Uterus (tissue), 3 donors: ENCODE measurements at regions not wholly inside any gene's neighbourhood (a gene's known extent, or its start where the extent isn't known, plus 50 kb on each side); places are given as distances from the start of the nearest gene placed in this dataset.

Experiments
- DNase-seq, 2 donors: peaks; one replicate each; pipeline ENCODE4 v3.0.0-alpha.2; 2019 to 2020
- H3K27ac ChIP-seq, 2 donors: fragments of 200-600 bp; sonication (generic); 1 replicate in 1 of 2; 2 replicates in 1 of 2; pipeline ENCODE4 v1.5.1; 2016 to 2018
- H3K27me3 ChIP-seq, 2 donors: fragments of 200-600 bp; sonication (generic); one replicate each; pipeline ENCODE4 v1.5.1; 2018 to 2019; ENCODE audit warnings: control low read depth in 1 of 2
- H3K36me3 ChIP-seq, 2 donors: fragments of 200-600 bp; sonication (generic); one replicate each; pipeline ENCODE4 v1.5.1; 2019; ENCODE audit warnings: control low read depth in 1 of 2
- H3K4me1 ChIP-seq, 2 donors: fragments of 200-600 bp; sonication (generic); one replicate each; pipeline ENCODE4 v1.5.1; 2018 to 2019; ENCODE audit warnings: control low read depth in 1 of 2
- H3K4me3 ChIP-seq, 2 donors: fragments of 200-600 bp; sonication (generic); 1 replicate in 1 of 2; 2 replicates in 1 of 2; pipeline ENCODE4 v1.5.1; 2018 to 2019; ENCODE audit warnings: mild to moderate bottlenecking in 1 of 2
- H3K9me3 ChIP-seq, 2 donors: fragments of 200-600 bp; sonication (generic); one replicate each; pipeline ENCODE4 v1.5.1; 2019; ENCODE audit warnings: control low read depth in 1 of 2
- POLR2A ChIP-seq, 2 donors: fragments of 450-650 bp; IDR thresholded peaks; one replicate each; pipeline ENCODE4 v1.6.1; 2016; ENCODE audit warnings: antibody characterized with exemption in 2 of 2, mild to moderate bottlenecking in 1 of 2, moderate library complexity in 1 of 2
- intact Hi-C: fragments of 100-400 bp; cut with DNase I; formaldehyde crosslinking; loops from one replicate; pipeline ENCODE4 v1.15.1; 2023; ENCODE audit warnings: low total_unique reads
- TF ChIP-seq, protein P1 (sequence below), 4 experiments: fragments of 200-600 bp in 2 of 4; fragments of 450-650 bp in 2 of 4; sonication (generic) in 2 of 4; IDR thresholded peaks; one replicate each; pipeline ENCODE4 v1.5.1; 2016 to 2019; ENCODE audit warnings: antibody characterized with exemption in 4 of 4, mild to moderate bottlenecking in 2 of 4, moderate library complexity in 1 of 4
- donor health status: DM: yes; HTN: yes; CAD: no.

DNA sequence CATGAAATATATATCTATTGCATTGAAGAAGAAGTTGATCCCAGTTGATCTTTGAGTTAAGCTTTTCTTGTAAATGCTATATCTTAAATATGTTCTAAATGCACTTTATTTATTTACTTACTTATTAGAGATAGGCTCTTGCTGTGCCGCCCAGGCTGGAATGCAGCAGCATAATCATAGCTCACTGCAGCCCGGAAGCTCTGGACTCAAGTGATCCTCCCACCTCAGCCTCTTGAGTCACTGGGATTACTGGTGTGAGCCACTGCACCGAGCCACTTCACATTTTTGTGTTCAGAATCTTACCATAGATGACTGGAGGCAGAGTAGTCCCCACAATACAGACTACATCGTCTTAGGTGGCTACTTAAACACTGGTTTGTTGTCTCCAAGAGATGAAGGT lies 324.3 kb upstream of the SLIT2 start:
- H3K27me3 ChIP-seq = no peaks in the 10 kb centered on the region
- no peak overlapping the region for H3K4me3 ChIP-seq
- intact Hi-C loops = no loop called here
- DNase-seq = no peak
- TF ChIP-seq, protein P1, sequence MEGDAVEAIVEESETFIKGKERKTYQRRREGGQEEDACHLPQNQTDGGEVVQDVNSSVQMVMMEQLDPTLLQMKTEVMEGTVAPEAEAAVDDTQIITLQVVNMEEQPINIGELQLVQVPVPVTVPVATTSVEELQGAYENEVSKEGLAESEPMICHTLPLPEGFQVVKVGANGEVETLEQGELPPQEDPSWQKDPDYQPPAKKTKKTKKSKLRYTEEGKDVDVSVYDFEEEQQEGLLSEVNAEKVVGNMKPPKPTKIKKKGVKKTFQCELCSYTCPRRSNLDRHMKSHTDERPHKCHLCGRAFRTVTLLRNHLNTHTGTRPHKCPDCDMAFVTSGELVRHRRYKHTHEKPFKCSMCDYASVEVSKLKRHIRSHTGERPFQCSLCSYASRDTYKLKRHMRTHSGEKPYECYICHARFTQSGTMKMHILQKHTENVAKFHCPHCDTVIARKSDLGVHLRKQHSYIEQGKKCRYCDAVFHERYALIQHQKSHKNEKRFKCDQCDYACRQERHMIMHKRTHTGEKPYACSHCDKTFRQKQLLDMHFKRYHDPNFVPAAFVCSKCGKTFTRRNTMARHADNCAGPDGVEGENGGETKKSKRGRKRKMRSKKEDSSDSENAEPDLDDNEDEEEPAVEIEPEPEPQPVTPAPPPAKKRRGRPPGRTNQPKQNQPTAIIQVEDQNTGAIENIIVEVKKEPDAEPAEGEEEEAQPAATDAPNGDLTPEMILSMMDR (IDR thresholded peaks at IDR 0.05) = no peak
- TF ChIP-seq POLR2A (IDR thresholded peaks at IDR 0.05) = no peak
- H3K9me3 ChIP-seq = no peaks in the 10 kb centered on the region
- no peaks in the 10 kb centered on the region for H3K36me3 ChIP-seq
- H3K27ac ChIP-seq = no peak overlapping the region
- H3K4me1 ChIP-seq = no peaks in the 10 kb centered on the region

DNA sequence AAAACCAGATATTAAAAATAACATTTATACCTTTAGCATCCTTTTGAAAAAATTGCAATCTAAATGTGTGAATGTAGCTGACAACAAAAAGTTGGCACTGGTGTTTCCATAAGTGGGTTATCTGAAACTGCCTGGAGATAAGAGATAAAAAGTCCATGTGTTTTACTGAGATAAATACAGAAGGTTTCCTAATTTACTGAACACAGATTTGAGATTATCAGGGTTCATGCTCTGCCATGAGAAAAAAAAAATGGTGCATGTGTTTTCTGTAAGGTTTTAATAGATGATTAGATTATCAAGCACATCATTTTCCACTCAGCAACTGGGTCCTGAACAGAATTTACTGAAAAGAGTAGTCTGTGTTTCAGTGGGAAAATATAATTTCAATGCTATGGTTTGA lies 326.2 kb upstream of the SLIT2 start:
- TF ChIP-seq POLR2A (IDR thresholded peaks at IDR 0.05) = no peak
- TF ChIP-seq, protein P1 (IDR thresholded peaks at IDR 0.05) = no peak
- H3K9me3 ChIP-seq = no peaks in the 10 kb centered on the region
- H3K27me3 ChIP-seq = no peaks in the 10 kb centered on the region
- no peaks in the 10 kb centered on the region for H3K4me1 ChIP-seq
- no peak overlapping the region for H3K4me3 ChIP-seq
- H3K36me3 ChIP-seq = no peaks in the 10 kb centered on the region
- intact Hi-C loops = no loop called here
- no peak for DNase-seq
- H3K27ac ChIP-seq = no peak overlapping the region

DNA sequence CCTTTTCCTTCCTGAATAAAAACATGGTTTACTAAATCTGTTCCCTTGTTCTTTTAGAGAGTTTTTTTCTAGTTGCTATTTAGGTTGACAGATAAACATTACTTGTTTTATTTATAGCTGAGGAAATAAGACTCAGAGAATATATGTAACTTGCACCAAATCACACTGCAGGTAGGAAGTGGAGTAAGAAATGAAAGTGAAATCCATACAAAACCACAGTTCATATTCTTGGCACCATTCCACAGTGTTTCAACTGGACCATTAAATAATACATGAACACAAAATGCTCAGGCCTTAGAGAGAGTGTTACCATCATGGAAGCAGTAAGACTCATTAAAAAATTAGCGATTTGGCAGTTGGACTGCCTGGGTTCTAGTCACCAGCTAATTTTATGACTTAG lies 326.9 kb upstream of the SLIT2 start:
- Histone ChIP-seq H3K9me3 (no peaks in the 10 kb centered on the region), H3K36me3 (no peaks in the 10 kb centered on the region), H3K4me3 (no peak overlapping the region), H3K27ac (no peak overlapping the region), H3K4me1 (no peaks in the 10 kb centered on the region), H3K27me3 (no peaks in the 10 kb centered on the region)
- intact Hi-C loops = no loop called here
- no peak for DNase-seq
- no peak for TF ChIP-seq POLR2A (IDR thresholded peaks at IDR 0.05)
- TF ChIP-seq, protein P1 (IDR thresholded peaks at IDR 0.05) = no peak

DNA sequence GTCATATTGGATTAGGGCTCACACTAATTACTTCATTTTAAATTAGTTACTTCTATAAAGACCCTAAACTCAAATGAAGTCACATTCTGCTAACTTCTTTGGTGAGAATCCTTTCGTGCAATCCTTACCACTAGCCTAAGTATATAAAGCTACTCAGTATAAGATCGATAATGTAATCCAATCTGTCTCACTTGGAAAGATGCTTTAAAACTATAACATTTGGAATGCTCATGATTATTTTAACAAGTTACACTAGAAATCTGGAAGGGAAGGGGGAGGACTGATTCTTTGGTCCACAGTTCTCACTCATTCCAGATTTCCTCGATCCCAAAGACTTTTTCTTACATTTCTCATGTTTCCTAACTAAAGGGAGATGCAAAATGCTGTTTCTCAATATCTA lies 336.4 kb upstream of the SLIT2 start:
- intact Hi-C loops = no loop called here
- no peaks in the 10 kb centered on the region for H3K36me3 ChIP-seq
- H3K27me3 ChIP-seq = no peaks in the 10 kb centered on the region
- H3K27ac ChIP-seq = no peak overlapping the region
- DNase-seq = no peak
- H3K4me3 ChIP-seq = no peak overlapping the region
- H3K4me1 ChIP-seq = no peaks in the 10 kb centered on the region
- TF ChIP-seq, protein P1 (IDR thresholded peaks at IDR 0.05) = no peak
- TF ChIP-seq POLR2A (IDR thresholded peaks at IDR 0.05) = no peak
- no peaks in the 10 kb centered on the region for H3K9me3 ChIP-seq

DNA sequence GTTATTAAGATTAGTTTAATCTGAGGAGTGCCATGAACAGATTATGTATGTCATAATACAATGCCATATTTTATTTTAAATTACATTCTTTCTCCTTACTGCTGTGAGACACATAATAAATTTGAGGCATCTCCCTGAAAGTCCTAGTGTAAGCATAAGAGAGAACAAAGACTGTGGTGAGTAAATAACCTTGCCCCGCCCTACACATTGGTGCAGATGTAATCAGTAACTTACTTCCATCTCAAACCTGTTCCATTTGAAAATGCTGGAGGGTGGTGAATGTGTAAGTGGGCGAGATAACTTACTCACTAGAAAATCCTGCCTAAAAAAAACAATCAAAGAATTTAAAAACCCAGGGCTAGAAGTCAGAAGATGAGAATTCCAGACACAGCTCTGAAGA lies 338.1 kb upstream of the SLIT2 start:
- no peak for DNase-seq
- Histone ChIP-seq H3K27me3 (no peaks in the 10 kb centered on the region), H3K27ac (no peak overlapping the region), H3K4me3 (no peak overlapping the region), H3K9me3 (no peaks in the 10 kb centered on the region), H3K4me1 (no peaks in the 10 kb centered on the region), H3K36me3 (no peaks in the 10 kb centered on the region)
- no peak for TF ChIP-seq POLR2A (IDR thresholded peaks at IDR 0.05)
- TF ChIP-seq, protein P1 (IDR thresholded peaks at IDR 0.05) = no peak
- intact Hi-C loops = no loop called here
